ENCODE measurements at regions not wholly inside any gene's neighbourhood (a gene's known extent, or its start where the extent isn't known, plus 50 kb on each side); places are given as distances from the start of the nearest gene placed in this dataset.

DNA sequence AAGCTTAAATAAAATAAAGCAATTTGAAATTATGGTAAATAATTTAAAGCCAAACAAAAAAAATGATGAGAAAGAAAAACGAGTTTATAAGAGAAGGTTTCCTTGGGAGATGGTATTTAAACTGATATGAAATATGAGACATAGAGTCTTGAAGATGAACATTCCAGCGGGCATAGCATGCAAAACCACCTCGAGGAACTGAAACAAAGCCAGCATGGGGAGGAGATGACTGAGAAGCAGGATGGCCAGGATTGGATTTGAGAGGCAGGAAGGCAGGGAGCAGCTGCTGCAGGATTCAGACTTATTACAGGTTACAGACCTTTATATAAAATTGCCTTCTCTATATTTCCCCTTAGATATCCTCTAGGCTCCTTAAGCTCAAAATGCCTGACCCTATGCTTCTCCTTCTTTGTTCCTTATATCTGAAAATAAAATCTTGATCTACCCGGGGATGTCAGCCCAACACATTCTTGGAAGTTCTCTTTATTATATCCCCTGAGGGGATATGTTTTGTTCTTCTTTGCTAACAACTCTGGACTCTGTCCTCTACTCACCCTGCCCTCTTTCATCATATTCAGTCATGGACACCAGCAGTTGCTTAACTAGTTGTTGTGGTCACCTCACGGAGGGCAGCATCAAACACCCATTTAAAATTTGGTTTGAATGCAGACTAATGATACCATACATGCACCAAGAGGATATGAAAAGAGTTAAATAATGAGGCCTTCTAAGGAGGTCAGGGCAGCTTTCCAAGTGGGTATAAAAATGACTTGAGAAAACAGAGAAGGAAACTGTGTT is 719.1 kb upstream of the B3GALT2 start:
- H3K27me3 ChIP-seq (ENCODE audit: insufficient read depth, poor library complexity, severe bottlenecking) = no peaks in the 10 kb centered on the region
- DNase-seq (ENCODE audit: low read depth in 1 of 2, low spot score in 1 of 2) = no peak
- H3K4me3 ChIP-seq (replicated peaks; ENCODE audit: insufficient read depth, low read length) = no peak overlapping the region
- TF ChIP-seq, protein P1, sequence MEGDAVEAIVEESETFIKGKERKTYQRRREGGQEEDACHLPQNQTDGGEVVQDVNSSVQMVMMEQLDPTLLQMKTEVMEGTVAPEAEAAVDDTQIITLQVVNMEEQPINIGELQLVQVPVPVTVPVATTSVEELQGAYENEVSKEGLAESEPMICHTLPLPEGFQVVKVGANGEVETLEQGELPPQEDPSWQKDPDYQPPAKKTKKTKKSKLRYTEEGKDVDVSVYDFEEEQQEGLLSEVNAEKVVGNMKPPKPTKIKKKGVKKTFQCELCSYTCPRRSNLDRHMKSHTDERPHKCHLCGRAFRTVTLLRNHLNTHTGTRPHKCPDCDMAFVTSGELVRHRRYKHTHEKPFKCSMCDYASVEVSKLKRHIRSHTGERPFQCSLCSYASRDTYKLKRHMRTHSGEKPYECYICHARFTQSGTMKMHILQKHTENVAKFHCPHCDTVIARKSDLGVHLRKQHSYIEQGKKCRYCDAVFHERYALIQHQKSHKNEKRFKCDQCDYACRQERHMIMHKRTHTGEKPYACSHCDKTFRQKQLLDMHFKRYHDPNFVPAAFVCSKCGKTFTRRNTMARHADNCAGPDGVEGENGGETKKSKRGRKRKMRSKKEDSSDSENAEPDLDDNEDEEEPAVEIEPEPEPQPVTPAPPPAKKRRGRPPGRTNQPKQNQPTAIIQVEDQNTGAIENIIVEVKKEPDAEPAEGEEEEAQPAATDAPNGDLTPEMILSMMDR (IDR thresholded peaks at IDR 0.05; ENCODE audit: insufficient read depth, low read length) = no peak
- no peak for TF ChIP-seq POLR2AphosphoS5 (IDR thresholded peaks at IDR 0.05; ENCODE audit: low read depth)
- TF ChIP-seq, protein P2, sequence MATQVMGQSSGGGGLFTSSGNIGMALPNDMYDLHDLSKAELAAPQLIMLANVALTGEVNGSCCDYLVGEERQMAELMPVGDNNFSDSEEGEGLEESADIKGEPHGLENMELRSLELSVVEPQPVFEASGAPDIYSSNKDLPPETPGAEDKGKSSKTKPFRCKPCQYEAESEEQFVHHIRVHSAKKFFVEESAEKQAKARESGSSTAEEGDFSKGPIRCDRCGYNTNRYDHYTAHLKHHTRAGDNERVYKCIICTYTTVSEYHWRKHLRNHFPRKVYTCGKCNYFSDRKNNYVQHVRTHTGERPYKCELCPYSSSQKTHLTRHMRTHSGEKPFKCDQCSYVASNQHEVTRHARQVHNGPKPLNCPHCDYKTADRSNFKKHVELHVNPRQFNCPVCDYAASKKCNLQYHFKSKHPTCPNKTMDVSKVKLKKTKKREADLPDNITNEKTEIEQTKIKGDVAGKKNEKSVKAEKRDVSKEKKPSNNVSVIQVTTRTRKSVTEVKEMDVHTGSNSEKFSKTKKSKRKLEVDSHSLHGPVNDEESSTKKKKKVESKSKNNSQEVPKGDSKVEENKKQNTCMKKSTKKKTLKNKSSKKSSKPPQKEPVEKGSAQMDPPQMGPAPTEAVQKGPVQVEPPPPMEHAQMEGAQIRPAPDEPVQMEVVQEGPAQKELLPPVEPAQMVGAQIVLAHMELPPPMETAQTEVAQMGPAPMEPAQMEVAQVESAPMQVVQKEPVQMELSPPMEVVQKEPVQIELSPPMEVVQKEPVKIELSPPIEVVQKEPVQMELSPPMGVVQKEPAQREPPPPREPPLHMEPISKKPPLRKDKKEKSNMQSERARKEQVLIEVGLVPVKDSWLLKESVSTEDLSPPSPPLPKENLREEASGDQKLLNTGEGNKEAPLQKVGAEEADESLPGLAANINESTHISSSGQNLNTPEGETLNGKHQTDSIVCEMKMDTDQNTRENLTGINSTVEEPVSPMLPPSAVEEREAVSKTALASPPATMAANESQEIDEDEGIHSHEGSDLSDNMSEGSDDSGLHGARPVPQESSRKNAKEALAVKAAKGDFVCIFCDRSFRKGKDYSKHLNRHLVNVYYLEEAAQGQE (IDR thresholded peaks at IDR 0.05; ENCODE audit: insufficient replicate concordance, low read depth) = no peak
- no peak for TF ChIP-seq GABPA (IDR thresholded peaks at IDR 0.05; ENCODE audit: low read depth)
- TF ChIP-seq SPI1 (IDR thresholded peaks at IDR 0.05; ENCODE audit: borderline replicate concordance, low read depth) = no peak
- no peak overlapping the region for H3K27ac ChIP-seq (replicated peaks)

DNA sequence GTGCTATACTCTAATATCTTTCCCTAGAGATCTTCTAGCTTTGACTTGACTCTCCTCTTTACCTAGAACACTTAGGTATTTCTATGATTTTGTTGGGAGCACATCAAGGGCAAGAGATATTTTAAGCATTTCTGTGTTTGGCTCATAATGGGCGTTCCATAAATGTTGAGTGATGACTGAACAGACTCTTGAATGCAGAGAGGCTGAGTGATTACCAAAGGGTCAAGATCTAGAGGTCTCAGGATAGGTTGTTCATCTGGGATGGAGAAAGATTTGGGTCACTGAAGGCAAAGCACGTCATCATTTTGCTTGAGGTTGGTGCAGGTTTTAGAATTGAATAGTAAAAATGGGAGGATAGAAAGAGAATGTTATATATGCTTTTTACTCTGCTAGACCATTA is 705.4 kb upstream of the B3GALT2 start:
- DNase-seq (ENCODE audit: low read depth in 1 of 2, low spot score in 1 of 2) = no peak
- TF ChIP-seq, protein P1 (IDR thresholded peaks at IDR 0.05; ENCODE audit: insufficient read depth, low read length) = no peak
- TF ChIP-seq GABPA (IDR thresholded peaks at IDR 0.05; ENCODE audit: low read depth) (no peak), SPI1 (IDR thresholded peaks at IDR 0.05; ENCODE audit: borderline replicate concordance, low read depth) (no peak), POLR2AphosphoS5 (IDR thresholded peaks at IDR 0.05; ENCODE audit: low read depth) (no peak)
- TF ChIP-seq, protein P2 (IDR thresholded peaks at IDR 0.05; ENCODE audit: insufficient replicate concordance, low read depth) = no peak
- H3K27me3 ChIP-seq (ENCODE audit: insufficient read depth, poor library complexity, severe bottlenecking) = no peaks in the 10 kb centered on the region
- H3K4me3 ChIP-seq (replicated peaks; ENCODE audit: insufficient read depth, low read length) = no peak overlapping the region
- no peak overlapping the region for H3K27ac ChIP-seq (replicated peaks)

DNA sequence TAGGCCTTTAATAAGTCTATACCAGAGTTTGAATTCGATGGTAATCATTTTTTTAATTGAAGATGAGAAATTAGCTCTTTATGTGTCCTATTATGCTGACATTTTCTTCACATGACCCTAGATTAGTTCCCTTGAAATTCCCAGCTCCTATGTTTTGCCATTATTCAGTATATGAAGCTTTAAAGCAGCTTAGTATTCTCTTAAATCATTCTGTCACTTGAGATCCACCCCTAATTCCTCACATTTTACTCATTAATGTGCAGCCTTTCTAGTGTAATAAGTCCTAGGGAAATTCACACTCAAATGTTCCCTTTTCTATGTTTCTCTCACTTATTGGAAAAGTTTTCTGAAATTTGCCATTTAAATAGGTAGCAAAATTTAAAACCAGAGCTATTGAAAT is 704.5 kb upstream of the B3GALT2 start:
- Histone ChIP-seq H3K27me3 (ENCODE audit: insufficient read depth, poor library complexity, severe bottlenecking) (no peaks in the 10 kb centered on the region), H3K4me3 (replicated peaks; ENCODE audit: insufficient read depth, low read length) (no peak overlapping the region), H3K27ac (replicated peaks) (no peak overlapping the region)
- TF ChIP-seq GABPA (IDR thresholded peaks at IDR 0.05; ENCODE audit: low read depth) (no peak), POLR2AphosphoS5 (IDR thresholded peaks at IDR 0.05; ENCODE audit: low read depth) (no peak), SPI1 (IDR thresholded peaks at IDR 0.05; ENCODE audit: borderline replicate concordance, low read depth) (no peak)
- TF ChIP-seq, protein P1 (IDR thresholded peaks at IDR 0.05; ENCODE audit: insufficient read depth, low read length) = no peak
- TF ChIP-seq, protein P2 (IDR thresholded peaks at IDR 0.05; ENCODE audit: insufficient replicate concordance, low read depth) = no peak
- DNase-seq (ENCODE audit: low read depth in 1 of 2, low spot score in 1 of 2) = no peak

Measured in HL-60 (cell line).